ENCODE measurements at regions not wholly inside any gene's neighbourhood (a gene's known extent, or its start where the extent isn't known, plus 50 kb on each side); places are given as distances from the start of the nearest gene placed in this dataset.

GRCh38 chr3:18937574-18937973, 210.7 kb upstream of the KCNH8 start:
- TF ChIP-seq, protein P1, sequence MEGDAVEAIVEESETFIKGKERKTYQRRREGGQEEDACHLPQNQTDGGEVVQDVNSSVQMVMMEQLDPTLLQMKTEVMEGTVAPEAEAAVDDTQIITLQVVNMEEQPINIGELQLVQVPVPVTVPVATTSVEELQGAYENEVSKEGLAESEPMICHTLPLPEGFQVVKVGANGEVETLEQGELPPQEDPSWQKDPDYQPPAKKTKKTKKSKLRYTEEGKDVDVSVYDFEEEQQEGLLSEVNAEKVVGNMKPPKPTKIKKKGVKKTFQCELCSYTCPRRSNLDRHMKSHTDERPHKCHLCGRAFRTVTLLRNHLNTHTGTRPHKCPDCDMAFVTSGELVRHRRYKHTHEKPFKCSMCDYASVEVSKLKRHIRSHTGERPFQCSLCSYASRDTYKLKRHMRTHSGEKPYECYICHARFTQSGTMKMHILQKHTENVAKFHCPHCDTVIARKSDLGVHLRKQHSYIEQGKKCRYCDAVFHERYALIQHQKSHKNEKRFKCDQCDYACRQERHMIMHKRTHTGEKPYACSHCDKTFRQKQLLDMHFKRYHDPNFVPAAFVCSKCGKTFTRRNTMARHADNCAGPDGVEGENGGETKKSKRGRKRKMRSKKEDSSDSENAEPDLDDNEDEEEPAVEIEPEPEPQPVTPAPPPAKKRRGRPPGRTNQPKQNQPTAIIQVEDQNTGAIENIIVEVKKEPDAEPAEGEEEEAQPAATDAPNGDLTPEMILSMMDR (IDR thresholded peaks at IDR 0.05; ENCODE audit: low read length), result no peak
- TF ChIP-seq EZH2 (IDR thresholded peaks at IDR 0.05; ENCODE audit: borderline replicate concordance, low read length), result no peak
